GM13976 (cell line): ENCODE measurements at regions not wholly inside any gene's neighbourhood (a gene's known extent, or its start where the extent isn't known, plus 50 kb on each side); places are given as distances from the start of the nearest gene placed in this dataset.
"Not testable (repeated sequence)": the region's sequence is repeated elsewhere in the genome, so short reads cannot be mapped to it uniquely, and the experiment has no call there.

ENCODE experiments used
- DNase-seq: peaks from one replicate; pipeline ENCODE4 v3.0.0; 2012; ENCODE audit warnings: low spot score
- in situ Hi-C: fragments of 300-500 bp; cut with MboI; formaldehyde crosslinking; loops from one replicate; pipeline ENCODE4 v1.12.0; 2022; ENCODE audit warnings: low sequenced_read_pairs, mixed read lengths, inconsistent platforms; ENCODE audit not compliant: unreplicated experiment
- TF ChIP-seq, protein P1 (sequence below): IDR thresholded peaks from 2 replicates; pipeline ENCODE4 v1.5.1; 2012; ENCODE audit warnings: borderline replicate concordance, mild to moderate bottlenecking; ENCODE audit not compliant: insufficient read depth; ENCODE audit errors: extremely low read depth, missing control alignments, control extremely low read depth

DNA sequence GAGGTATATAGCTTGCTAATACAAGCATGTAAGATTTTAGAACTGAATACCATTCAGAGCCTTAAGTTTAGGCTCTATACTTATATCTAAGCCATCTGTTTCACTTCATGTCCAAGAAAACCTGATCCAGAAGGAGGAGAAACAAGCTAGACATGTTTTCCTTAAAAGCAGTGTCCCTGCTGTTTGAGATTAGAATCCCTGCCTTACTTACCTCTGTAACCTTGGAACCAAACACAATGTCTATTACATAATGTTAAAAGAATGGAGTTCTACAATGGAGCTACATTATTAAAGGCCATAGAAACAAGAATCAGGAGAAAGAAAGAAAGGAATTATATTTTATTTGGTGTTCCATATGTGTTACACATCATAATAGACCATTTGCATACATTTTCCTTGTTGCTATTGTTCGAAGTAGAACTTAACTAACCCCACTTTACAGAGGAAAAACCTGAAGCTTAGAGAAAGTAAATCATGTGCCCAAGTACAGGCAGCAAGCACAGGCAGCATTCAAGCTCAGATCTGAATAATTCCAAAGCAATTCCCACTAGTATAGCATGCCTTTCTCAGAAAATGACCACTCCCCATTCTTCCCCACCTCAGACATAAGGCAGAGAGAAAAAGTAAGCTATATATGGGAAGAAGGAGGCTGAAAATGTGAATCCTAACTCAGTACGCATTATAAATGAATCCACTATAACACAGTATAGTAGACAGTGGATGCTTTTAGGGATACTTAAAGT is 380.1 kb upstream of the SPAG17 start:
- no peak for DNase-seq
- in situ Hi-C loops = no loop called here

DNA sequence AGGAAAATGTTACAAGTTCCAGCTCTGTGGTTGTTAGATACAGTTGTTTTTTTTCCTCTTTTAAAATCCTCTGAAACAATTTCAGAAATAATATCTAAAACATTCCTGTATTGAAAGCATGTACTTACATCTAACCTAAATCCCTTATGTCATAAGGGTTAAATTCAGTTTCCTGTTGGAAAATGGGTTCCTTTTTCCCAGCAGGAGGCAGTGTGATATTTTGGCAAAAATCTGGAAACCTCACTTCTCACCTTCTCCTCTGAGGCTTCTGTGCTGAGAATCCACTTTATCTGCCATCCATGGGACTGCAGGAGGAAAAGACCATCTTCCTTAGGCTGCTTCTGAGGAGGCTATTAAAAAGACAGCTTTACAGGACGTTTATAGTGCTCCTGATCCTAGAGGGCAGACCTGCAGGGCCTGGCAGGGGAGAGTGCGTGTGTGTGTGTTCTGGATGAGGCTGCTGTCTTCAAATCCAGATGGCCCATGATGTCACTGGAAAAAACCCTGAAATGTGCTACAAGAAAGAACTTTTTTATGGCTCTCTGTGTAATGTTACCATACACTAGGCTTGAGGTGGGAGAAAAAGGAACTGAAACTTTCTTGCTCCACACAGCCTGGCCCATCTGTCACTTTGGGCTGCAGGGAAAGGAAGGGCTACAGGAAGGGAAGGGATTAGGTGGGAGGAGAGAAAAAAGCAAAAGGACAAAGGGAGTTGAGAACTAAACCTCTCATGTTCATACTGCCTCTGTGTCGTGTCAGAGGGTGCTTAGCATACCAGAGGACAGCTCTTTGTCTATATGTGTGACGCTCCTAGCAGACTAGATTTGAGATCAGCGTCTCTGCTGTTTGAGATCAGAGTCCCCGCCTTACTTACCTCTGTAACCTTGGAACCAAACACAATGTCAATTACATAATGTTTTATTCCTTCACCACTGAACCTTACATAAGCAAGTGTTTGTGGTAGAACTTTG is 379.2 kb upstream of the SPAG17 start:
- TF ChIP-seq, protein P1, sequence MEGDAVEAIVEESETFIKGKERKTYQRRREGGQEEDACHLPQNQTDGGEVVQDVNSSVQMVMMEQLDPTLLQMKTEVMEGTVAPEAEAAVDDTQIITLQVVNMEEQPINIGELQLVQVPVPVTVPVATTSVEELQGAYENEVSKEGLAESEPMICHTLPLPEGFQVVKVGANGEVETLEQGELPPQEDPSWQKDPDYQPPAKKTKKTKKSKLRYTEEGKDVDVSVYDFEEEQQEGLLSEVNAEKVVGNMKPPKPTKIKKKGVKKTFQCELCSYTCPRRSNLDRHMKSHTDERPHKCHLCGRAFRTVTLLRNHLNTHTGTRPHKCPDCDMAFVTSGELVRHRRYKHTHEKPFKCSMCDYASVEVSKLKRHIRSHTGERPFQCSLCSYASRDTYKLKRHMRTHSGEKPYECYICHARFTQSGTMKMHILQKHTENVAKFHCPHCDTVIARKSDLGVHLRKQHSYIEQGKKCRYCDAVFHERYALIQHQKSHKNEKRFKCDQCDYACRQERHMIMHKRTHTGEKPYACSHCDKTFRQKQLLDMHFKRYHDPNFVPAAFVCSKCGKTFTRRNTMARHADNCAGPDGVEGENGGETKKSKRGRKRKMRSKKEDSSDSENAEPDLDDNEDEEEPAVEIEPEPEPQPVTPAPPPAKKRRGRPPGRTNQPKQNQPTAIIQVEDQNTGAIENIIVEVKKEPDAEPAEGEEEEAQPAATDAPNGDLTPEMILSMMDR = no peak
- DNase-seq = peak; percentile 13
- in situ Hi-C loops = no loop called here

More for the DNA sequence above, 380.1 kb upstream of the SPAG17 start:
- TF ChIP-seq, protein P1 = no peak

DNA sequence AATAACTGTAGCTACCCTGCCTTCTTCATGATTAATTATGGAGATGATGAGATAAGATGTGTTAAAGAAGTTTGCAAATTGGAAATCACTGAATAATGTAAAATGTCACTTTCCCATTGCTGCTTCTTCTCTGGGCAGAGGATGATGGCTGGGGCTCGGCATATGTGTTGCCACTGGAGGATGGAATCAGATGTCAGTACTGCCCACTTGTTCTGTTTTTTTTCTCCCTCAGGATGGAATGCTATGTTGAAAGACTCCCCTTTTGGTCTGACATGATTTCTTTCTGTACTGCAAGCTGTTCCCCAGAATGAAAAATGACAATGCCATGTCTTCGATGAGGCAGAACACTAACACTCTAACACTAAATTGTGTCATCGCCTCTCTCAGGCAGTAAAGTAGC is 373.9 kb upstream of the SPAG17 start:
- TF ChIP-seq, protein P1 = no peak
- DNase-seq = no peak
- in situ Hi-C loops = no loop called here

DNA sequence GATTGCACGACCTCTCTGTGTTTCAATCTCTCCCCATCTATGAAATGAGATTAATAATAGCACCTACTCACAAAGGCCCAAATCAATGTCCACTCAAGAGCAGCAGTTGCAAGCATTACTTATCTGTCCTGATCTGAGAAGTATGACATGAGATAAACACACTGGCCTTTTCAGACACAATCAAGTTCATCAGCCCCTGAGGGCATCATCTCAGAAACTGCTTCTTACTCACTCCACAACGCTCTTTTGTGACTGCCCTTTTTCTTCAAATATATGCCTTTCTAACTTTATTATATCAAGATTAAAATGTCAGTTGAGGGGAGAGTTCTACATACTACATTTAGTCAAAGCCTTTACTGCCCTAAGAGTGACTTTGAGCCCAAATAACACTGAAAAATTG is 371.9 kb upstream of the SPAG17 start:
- TF ChIP-seq, protein P1 = no peak
- no peak for DNase-seq
- in situ Hi-C loops = no loop called here

DNA sequence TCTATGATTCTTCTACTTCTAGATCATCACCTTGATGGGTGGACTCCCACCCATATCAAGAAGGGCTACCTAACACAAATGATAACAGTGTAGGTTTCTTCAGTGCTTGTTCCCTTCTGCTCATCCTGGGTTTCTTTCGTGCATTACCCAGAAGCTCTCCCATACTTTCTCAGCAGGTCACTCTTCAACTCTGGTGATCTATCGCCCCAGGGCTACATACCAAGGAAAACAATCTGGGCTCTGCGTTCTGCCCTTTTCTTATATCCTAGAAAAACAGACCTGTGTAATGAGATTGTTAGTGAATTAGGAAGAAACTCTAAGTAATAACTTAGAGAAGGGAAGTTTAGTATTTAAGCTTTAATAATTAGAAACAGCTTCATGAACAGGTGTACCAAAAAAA is 370.6 kb upstream of the SPAG17 start:
- in situ Hi-C loops = no loop called here
- TF ChIP-seq, protein P1 = no peak
- DNase-seq = no peak

DNA sequence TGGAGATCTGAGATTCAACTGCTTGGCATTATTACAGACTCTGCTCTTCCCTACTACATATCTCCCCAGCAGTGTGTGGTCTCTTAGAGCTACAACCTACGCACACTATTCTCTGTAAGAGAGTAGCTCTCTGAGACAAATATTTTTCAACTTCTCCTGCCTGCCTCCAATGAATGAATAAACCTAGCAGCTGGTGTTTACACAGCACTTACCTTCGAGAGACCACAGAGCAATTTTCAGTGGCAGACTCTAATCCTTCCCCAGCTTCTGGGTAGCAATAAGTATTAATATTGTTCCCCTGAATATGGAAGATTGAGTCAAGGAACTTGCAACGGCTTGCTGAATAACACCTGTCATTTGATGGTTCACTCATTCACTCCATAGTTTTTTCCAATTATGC is 350.9 kb upstream of the SPAG17 start:
- no peak for DNase-seq
- in situ Hi-C loops = no loop called here
- TF ChIP-seq, protein P1 = no peak

DNA sequence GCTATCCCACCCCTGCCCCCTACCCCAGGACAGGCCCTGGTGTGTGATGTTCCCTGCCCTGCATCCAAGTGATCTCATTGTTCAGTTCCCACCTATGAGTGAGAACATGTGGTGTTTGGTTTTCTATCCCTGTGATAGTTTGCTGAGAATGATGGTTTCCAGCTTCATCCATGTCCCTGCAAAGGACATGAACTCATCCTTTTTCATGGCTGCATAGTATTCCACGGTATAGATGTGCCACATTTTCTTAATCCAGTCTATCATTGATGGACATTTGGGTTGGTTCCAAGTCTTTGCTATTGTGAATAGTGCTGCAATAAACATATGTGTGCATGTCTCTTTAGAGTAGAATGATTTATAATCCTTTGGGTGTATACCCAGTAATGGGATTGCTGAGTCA is 326.9 kb upstream of the SPAG17 start:
- DNase-seq, in situ Hi-C loops: not testable (repeated sequence)
